ENCODE measurements at regions not wholly inside any gene's neighbourhood (a gene's known extent, or its start where the extent isn't known, plus 50 kb on each side); places are given as distances from the start of the nearest gene placed in this dataset.

DNA sequence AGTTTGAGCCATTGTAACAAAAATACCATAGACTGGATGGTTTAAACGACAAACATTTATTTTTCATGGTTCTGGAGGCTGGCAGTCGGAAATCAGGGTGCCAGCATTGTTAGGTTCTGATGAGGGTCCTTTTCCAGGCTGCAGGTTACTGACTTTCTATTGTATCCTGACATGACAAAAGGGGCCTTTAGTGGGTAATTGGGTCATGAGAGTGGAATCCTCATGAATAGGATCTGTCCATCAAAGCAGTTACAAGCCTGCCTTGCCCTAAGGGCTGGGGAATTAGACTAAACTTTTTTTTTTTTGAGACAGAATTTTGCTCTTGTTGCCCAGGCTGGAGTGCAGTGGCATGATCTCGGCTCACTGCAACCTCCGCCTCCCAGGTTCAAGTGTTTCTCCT, 347.9 kb upstream of the TSHZ2 start:
- DNase-seq = no peak

DNA sequence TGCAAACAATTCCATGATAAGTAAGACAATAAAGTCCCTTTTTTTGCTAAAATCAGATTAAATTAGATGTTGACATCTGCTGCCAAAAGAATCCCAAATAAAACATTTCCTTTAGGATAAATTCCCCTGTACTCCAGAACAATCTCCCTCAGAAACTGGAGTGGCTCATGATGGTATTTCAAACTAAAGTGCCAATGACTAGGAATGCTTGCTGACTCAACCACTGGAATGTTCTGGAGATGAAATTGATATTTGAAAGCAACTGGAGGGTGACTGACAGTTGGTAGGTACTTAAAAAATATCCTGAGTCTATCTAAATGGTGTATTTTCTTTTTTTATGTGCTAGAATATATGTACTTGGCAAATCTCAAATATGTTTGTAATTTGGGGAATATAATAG, 350.1 kb upstream of the TSHZ2 start:
- no peak for DNase-seq

DNA sequence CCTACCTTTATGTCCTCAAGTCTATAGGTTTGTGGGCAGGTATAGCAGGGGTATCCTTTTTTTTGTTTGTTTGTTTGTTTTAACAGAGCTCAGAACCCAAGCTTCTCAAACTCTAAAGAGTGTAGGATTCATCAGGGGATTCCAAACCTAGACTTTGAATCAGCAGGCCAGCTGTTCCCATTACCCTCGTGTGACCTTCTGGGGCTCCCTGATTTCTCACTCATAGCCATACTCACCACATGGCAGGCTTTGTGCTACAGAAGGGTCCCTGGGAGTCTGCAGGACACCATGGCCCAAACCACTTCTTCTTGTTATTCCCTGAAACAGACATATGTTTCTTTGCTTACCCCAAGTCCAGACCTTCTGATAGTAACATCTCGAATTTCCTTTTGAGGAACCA, 350.8 kb upstream of the TSHZ2 start:
- DNase-seq = no peak

- DNase-seq = no peak
Observed at GRCh38 chr20:52619671-52620070, 352.5 kb upstream of the TSHZ2 start.

- no peak for DNase-seq
Observed at GRCh38 chr20:52619101-52619500, 353.1 kb upstream of the TSHZ2 start.

DNA sequence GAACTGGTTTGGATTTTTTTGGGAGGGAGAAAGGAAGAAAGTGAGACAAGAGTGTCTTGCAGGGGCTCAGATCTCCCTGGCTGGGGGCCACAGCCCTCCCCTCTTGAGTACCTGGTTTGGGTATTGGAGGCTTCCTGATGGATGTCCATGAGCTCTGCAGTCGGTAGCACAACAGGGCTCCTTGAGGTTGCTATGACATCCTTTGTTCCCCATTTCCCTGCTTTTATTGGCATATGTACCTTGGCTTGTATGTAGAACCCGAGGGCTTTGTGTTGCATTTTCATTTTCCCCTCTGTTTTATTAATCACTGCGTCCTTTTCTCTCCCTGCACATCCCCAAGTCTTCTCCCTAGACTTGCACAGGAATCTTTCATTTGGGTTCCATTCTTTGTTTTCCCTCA, 355.5 kb upstream of the TSHZ2 start:
- no peak for DNase-seq

DNA sequence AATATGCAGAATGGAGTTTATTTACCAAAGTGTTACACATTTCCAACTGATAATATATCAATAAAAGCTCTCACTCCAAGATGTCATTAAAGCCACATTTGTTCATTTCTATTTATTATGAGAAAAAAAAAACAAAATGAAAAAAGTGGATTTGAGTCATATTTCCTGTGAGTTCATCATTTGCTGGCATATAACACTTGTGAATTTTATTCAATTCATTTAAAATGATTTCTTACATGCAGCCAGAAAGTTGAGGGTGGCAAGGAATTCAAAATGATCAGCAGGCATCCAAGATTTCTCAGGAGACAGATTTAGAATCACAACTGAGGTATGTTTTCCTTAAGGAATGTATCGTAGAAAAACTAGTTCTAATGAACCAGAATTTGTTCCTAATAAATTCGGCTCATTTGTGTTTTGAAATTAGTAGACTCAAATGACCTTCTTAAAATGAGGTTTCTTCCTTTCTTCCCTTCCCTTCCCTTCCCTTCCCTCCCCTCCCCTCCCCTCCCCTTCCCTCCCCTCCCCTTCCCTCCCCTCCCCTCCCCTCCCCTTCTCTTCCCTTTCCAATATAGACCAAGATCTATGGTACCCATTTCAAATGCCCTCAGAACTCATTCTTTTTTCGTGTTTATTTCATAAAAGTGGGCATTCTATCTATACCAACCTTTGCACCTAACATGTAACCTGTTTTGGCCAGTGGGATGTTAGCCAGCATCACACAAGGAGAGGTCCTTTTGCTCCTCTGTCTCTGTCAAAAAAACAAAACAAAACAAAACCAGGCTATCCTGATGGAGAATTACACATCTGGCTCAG, 357.9 kb upstream of the TSHZ2 start:
- DNase-seq = no peak

GRCh38 chr20:52612046-52612632, 360.0 kb upstream of the TSHZ2 start:
- no peak for DNase-seq

DNA sequence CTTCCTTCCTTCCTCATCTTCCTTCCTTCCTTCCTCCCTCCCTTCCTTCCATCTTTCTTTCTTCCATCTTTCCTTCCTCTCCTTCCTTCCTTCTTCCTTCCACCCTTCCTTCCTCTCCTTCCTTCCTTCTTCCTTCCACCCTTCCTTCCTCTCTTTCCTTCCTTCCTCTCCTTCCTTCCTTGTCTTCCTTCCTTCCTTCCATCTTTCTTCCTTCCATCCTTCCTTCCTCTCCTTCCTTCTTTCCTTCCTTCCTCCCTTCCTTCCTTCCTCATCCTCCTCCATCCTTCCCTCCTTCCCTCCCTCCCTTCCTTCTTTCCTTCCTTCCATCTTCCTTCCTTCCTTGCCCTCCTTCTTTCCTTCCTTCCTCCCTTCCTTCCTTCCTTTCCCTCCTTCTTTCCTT, 361.4 kb upstream of the TSHZ2 start:
- DNase-seq = no peak

- DNase-seq = no peak
Observed at GRCh38 chr20:52601295-52601971, 370.7 kb upstream of the TSHZ2 start.

- DNase-seq = no peak
Observed at GRCh38 chr20:52596256-52596655, 375.9 kb upstream of the TSHZ2 start.

GRCh38 chr20:52595518-52595917, 376.6 kb upstream of the TSHZ2 start:
- no peak for DNase-seq

DNA sequence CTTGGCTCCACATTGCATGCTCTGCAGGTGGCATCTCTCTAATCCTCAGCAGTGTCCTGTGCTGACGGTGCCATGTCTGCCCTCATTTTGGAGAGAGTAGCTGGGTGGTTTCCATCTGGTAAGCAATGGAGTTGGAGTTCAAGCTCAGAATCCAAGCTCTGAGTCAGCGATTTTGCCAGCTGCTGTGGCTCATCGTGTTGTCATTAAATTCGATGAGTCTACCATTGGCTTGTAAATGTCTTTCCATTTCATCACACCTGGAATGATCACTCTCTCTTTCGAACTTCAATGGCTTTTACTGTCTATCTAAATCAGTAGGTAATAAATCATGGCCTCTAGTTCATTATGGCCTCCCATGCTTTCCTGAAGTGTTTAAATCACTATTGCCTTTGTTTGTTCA, 378.5 kb upstream of the TSHZ2 start:
- DNase-seq = no peak

GRCh38 chr20:52592567-52592966, 379.6 kb upstream of the TSHZ2 start:
- DNase-seq = no peak

- DNase-seq = no peak
Observed at GRCh38 chr20:52590100-52590499, 382.1 kb upstream of the TSHZ2 start.

GRCh38 chr20:52589251-52589812, 382.8 kb upstream of the TSHZ2 start:
- DNase-seq = no peak

DNA sequence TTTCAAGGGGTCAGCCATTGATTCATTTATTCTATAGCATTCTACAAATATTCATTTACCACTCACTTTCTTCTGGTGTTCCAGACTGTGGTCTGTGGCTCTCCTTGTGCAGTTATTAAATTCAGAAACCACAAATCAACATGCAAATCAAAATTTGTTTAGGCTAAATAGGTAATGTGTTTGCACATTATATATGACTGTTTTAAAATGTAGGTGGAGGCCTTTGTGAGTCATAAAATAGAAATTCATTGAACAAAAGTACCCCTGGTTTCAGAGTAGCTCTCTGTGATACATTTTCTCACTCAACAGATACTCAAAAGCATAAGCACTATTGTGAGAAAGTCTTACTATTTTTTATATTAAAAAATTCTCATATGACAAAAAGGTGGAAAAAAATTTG, 385.5 kb upstream of the TSHZ2 start:
- DNase-seq = no peak

- no peak for DNase-seq
Observed at GRCh38 chr20:52585333-52585732, 386.8 kb upstream of the TSHZ2 start.

DNA sequence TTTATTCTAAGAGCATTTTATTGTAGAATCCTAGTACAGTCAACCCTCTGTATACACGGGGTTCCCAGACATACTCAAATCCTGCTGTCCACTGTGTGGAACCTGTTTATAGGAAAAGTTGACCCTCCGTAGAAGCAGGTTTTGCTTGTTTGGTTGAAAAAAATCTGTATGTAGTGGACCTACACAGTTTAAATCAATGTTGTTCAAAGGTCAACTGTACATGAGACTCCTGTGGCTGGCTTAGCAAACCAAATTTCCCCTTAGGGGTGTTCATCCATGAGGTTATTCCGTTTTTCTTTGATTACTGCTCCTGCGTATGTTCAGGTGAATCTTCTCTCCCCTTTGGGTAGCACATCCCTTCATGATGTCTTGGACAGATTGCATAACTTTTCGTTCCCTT, 387.0 kb upstream of the ZFP64 start:
- no peak for DNase-seq

- DNase-seq = no peak
Observed at GRCh38 chr20:52577696-52578095, 386.1 kb upstream of the ZFP64 start.

GRCh38 chr20:52572687-52573086, 381.1 kb upstream of the ZFP64 start:
- no peak for DNase-seq

- no peak for DNase-seq
Observed at GRCh38 chr20:52569201-52569600, 377.6 kb upstream of the ZFP64 start.

DNA sequence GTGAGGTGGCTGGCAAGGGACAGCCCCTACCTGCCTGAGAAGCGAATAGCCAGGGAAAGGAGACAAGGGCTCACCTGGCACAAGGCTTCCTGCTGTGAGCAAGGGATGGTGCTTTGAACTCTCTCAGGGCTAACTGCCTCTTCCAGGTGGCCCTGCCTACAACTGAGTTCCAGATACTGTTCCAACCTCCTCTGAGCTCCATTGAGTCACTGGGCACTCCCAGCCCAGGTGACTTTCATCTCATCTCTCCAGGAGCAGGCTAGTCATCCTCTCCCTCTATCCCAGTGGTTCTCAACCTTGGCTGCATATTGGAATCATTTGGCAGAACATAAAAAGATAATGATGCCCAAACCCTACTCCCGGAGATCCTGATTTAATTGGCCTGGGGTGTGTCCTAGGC, 374.0 kb upstream of the ZFP64 start:
- DNase-seq = no peak

DNA sequence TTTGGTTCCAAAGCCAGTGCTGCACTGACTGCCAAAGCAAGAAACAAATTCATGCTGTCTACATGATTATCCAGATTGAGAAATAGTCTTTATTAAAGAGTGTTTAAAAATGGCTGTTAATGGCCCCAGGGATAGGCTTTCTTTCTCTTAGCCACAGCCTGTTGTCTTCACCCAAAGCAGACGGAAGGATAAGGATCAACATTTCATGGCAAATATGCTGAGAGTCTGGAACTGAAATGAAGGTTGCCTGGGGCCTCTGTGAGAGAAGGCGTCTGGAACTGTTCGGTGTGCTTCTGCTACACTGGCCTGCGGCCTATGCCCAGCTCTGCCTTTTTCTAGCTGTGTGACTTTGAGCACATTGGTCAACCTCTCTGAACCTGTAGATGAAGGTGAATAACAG, 373.0 kb upstream of the ZFP64 start:
- DNase-seq = no peak
